Transverse colon (tissue), 3 donors: ENCODE measurements at regions not wholly inside any gene's neighbourhood (a gene's known extent, or its start where the extent isn't known, plus 50 kb on each side); places are given as distances from the start of the nearest gene placed in this dataset.

ENCODE experiments used
- POLR2A ChIP-seq: fragments of 450-650 bp; IDR thresholded peaks from one replicate; pipeline ENCODE4 v1.6.1; 2016; ENCODE audit warnings: antibody characterized with exemption, mild to moderate bottlenecking, moderate library complexity
- TF ChIP-seq, protein P1 (sequence below), 5 experiments: fragments of 200-600 bp in 3 of 5; fragments of 450-650 bp in 2 of 5; sonication (generic) in 3 of 5; IDR thresholded peaks; 1 replicate in 2 of 5; 2 replicates in 3 of 5; pipeline ENCODE4 v1.5.1; 2016 to 2017; ENCODE audit warnings: antibody characterized with exemption in 5 of 5, inconsistent platforms in 3 of 5, mild to moderate bottlenecking in 2 of 5, moderate library complexity in 1 of 5

DNA sequence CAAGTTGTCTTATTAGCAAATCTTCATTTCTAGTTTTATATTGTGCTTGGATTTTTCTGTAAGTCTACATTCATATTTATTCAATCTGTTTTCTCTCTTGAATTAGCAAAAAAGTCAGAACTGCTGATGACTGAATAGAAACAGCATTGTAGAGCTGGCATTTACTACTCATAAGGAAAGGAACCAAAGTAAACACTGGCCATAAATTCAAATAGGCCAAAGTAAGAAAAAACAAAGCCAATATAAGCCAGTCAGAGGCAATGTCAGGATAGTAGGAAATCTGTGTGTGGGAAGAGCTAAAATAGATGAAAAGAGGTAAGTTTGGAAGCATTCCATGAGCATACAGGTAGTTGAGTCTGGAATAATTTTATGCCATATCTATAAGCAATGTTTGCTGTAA lies 307.2 kb upstream of the SLITRK3 start:
- TF ChIP-seq, protein P1, sequence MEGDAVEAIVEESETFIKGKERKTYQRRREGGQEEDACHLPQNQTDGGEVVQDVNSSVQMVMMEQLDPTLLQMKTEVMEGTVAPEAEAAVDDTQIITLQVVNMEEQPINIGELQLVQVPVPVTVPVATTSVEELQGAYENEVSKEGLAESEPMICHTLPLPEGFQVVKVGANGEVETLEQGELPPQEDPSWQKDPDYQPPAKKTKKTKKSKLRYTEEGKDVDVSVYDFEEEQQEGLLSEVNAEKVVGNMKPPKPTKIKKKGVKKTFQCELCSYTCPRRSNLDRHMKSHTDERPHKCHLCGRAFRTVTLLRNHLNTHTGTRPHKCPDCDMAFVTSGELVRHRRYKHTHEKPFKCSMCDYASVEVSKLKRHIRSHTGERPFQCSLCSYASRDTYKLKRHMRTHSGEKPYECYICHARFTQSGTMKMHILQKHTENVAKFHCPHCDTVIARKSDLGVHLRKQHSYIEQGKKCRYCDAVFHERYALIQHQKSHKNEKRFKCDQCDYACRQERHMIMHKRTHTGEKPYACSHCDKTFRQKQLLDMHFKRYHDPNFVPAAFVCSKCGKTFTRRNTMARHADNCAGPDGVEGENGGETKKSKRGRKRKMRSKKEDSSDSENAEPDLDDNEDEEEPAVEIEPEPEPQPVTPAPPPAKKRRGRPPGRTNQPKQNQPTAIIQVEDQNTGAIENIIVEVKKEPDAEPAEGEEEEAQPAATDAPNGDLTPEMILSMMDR (IDR thresholded peaks at IDR 0.05) = no peak
- no peak for TF ChIP-seq POLR2A
